K562 (cell line): ENCODE measurements at regions not wholly inside any gene's neighbourhood (a gene's known extent, or its start where the extent isn't known, plus 50 kb on each side); places are given as distances from the start of the nearest gene placed in this dataset.

ENCODE experiments used
- ATAC-seq: fragments of 200-7000 bp; cut with Tn5 transposase; 3 replicates; pipeline ENCODE4 v1.9.1; 2020; ENCODE audit warnings: moderate library complexity
- BruUV-seq: library from RNA; stranded (reverse); fragments of 400-500 nt; replicated peaks from 2 replicates; lab custom pipeline; 2021; lab: Mats Ljungman, UMichigan
- CTCF ChIA-PET: fragments of 300-600 bp; formaldehyde crosslinking; extraction: SDS; loops from one replicate; lab custom pipeline; 2021; ENCODE audit warnings: low intra/inter-chr PET ratio; lab: Yijun Ruan, JAX
- POLR2A ChIA-PET: fragments of 300-600, 350-650 bp; sonication (Branson Sonifier 250); formaldehyde crosslinking; extraction: SDS; loops from one replicate; lab custom pipeline; 2021; ENCODE audit warnings: antibody characterized with exemption, inconsistent platforms; lab: Yijun Ruan, JAX
- DNase-seq, 4 experiments: peaks; one replicate each; pipeline versions ENCODE4 v3.0.0 to v3.0.0-alpha.2; 2011 to 2018; ENCODE audit warnings: low spot score in 3 of 4, mixed read lengths in 3 of 4; ENCODE audit errors: extremely low read depth in 1 of 4
- FAIRE-seq: peaks from 2 replicates; lab custom pipeline; 2011; peaks lifted over from hg19 to GRCh38; lab: Jason Lieb, UNC
- H2AFZ ChIP-seq: 2 replicates; pipeline ENCODE4 v1.6.0; 2011; ENCODE audit warnings: low read depth, low read length, control low read depth, inconsistent platforms
- H3K27ac ChIP-seq: fragments of 200-600 bp; 3 replicates; pipeline ENCODE4 v1.8.0; 2011; ENCODE audit warnings: low read depth, mild to moderate bottlenecking, control low read depth, inconsistent platforms, low read length, moderate library complexity, mixed read lengths; ENCODE audit errors: extremely low read depth
- H3K27me3 ChIP-seq, 2 experiments: fragments of 300-600 bp in 1 of 2; 2 replicates in 1 of 2; 3 replicates in 1 of 2; pipeline versions ENCODE4 v1.6.0 to v1.8.0; 2011; ENCODE audit warnings: inconsistent platforms in 2 of 2, low read length in 2 of 2, mild to moderate bottlenecking in 1 of 2, mixed read lengths in 1 of 2, moderate library complexity in 1 of 2; ENCODE audit not compliant: control insufficient read depth in 2 of 2, insufficient read depth in 2 of 2
- H3K36me3 ChIP-seq: fragments of 300-600 bp; 3 replicates; pipeline ENCODE4 v1.8.0; 2011; ENCODE audit warnings: mild to moderate bottlenecking, low read length, inconsistent platforms; ENCODE audit not compliant: control insufficient read depth, insufficient read depth
- H3K4me1 ChIP-seq, 2 experiments: fragments of 200-600 bp in 1 of 2; replicated peaks in 1 of 2; 2 replicates in 1 of 2; 3 replicates in 1 of 2; pipeline versions ENCODE4 v1.5.1 to v1.8.0; 2011; ENCODE audit warnings: inconsistent platforms in 2 of 2, low read length in 2 of 2, mild to moderate bottlenecking in 1 of 2, mixed read lengths in 1 of 2, moderate library complexity in 1 of 2; ENCODE audit not compliant: control insufficient read depth in 2 of 2, insufficient read depth in 2 of 2
- H3K4me2 ChIP-seq: 2 replicates; pipeline ENCODE4 v1.6.1; 2011; ENCODE audit warnings: low read length, control low read depth, inconsistent platforms, mixed read lengths; ENCODE audit not compliant: insufficient read depth
- H3K4me3 ChIP-seq: fragments of 200-600 bp; sonication (generic), shearing (Covaris generic); 2 replicates; pipeline ENCODE4 v1.5.1; 2016; ENCODE audit warnings: control low read depth, inconsistent platforms
- H3K79me2 ChIP-seq: fragments of 200-600 bp; 3 replicates; pipeline ENCODE4 v1.8.0; 2011; ENCODE audit warnings: low read length, inconsistent platforms; ENCODE audit not compliant: control insufficient read depth, insufficient read depth
- H3K9ac ChIP-seq, 2 experiments: 2 replicates each; pipeline versions ENCODE4 v1.6.0 to v1.6.1; 2011; ENCODE audit warnings: low read depth in 2 of 2, low read length in 2 of 2, control low read depth in 1 of 2, inconsistent platforms in 1 of 2, mild to moderate bottlenecking in 1 of 2, mixed read lengths in 1 of 2; ENCODE audit not compliant: insufficient read depth in 1 of 2
- H3K9me1 ChIP-seq: one replicate; pipeline ENCODE4 v1.6.0; 2011; ENCODE audit warnings: inconsistent platforms, mild to moderate bottlenecking, low read length, moderate library complexity; ENCODE audit not compliant: control insufficient read depth, insufficient read depth
- H3K9me3 ChIP-seq: replicated peaks from 2 replicates; pipeline ENCODE4 v1.5.1; 2011; ENCODE audit warnings: low read depth, low read length, inconsistent platforms; ENCODE audit not compliant: control insufficient read depth, insufficient read depth
- H4K20me1 ChIP-seq: replicated peaks from 2 replicates; pipeline ENCODE4 v1.6.1; 2011; ENCODE audit warnings: low read length, inconsistent platforms, mixed read lengths; ENCODE audit not compliant: control insufficient read depth, insufficient read depth
- GTF2E2 ChIP-seq: fragments of 200-800 bp; sonication (Bioruptor generic); IDR thresholded peaks from 2 replicates; pipeline ENCODE4 v1.6.1; 2016; ENCODE audit warnings: missing genetic modification characterization, missing compliant biosample characterization
- HNRNPK ChIP-seq: fragments of 200-400 bp; formaldehyde crosslinking; IDR thresholded peaks from one replicate; pipeline ENCODE4 v1.6.1; 2018; ENCODE audit warnings: mild to moderate bottlenecking, low read depth, low read length; ENCODE audit not compliant: poor library complexity, severe bottlenecking
- NEUROD1 ChIP-seq: fragments of 150-350 bp; IDR thresholded peaks from 2 replicates; pipeline ENCODE4 v1.6.1; 2014; ENCODE audit warnings: borderline replicate concordance, low read length, low read depth; ENCODE audit not compliant: partially characterized antibody
- SMARCA4 ChIP-seq: fragments of 450-650 bp; IDR thresholded peaks from 2 replicates; pipeline ENCODE4 v1.6.1; 2016
- ZNF217 ChIP-seq: sonication (generic); formaldehyde crosslinking; IDR thresholded peaks from 2 replicates; pipeline ENCODE4 v1.8.0; 2022; ENCODE audit warnings: mild to moderate bottlenecking, missing genetic modification reagents
- WGBS: fragments of 100-300 bp; shearing (Covaris generic); methylation state at CpG from one replicate; pipeline ENCODE4 v1.1.6; 2016; ENCODE audit warnings: low coverage, mixed read lengths; ENCODE audit not compliant: insufficient coverage; ENCODE audit errors: missing lambda C conversion rate; 5-methylcytosine and 5-hydroxymethylcytosine counted together
- in situ Hi-C: fragments of 300-500 bp; cut with MboI; formaldehyde crosslinking; loops from 4 replicates; pipeline ENCODE4 v1.15.0; 2018; ENCODE audit warnings: inconsistent platforms, mixed read lengths
- intact Hi-C: fragments of 100-400 bp; cut with micrococcal nuclease; formaldehyde crosslinking; loops from 2 replicates; pipeline ENCODE4 v1.14.2; 2022
- TF ChIP-seq, protein P1 (sequence below): fragments of 450-650 bp; formaldehyde crosslinking; IDR thresholded peaks from 2 replicates; pipeline ENCODE4 v1.4.0; 2020; ENCODE audit warnings: mild to moderate bottlenecking, moderate library complexity

DNA sequence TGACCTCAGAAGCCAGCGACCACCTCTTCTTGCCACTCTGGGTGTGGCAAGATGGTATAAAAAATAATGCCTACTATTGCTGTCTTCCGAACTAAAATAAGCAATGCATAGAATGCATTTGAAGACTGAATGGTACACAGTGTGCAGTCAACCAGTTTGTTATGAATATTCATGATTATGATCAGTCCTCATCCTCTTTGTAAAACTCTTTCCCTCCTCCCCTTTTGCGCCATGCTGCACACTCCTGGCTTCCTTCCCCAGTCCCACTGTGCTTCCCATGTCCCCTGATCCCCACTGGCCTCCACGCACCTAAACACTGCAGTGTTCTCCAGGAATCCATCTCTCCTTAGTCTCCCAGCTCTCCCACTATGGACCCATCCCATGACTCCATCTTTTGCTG is 348.0 kb downstream of the SOX9 start:
- H2AFZ ChIP-seq, result no peak overlapping the region
- H3K4me3 ChIP-seq, result no peak overlapping the region
- H3K27ac ChIP-seq, result no peak overlapping the region
- H3K4me1 ChIP-seq, result no peaks in the 10 kb centered on the region
- no peaks in the 10 kb centered on the region for H3K36me3 ChIP-seq
- no peaks in the 10 kb centered on the region for H3K9me1 ChIP-seq
- WGBS, result 0% methylated on average over 4 of the region's 4 CpGs
- DNase-seq (no peak), FAIRE-seq (no peak), ATAC-seq (no peak)
- no peak overlapping the region for H3K9ac ChIP-seq
- H3K9me3 ChIP-seq, result no peaks in the 10 kb centered on the region
- intact Hi-C loops, result no loop called here
- no peaks in the 10 kb centered on the region for H4K20me1 ChIP-seq
- in situ Hi-C loops, result no loop called here
- ChIA-PET CTCF (no interaction called here), POLR2A (no interaction called here)
- no peak overlapping the region for H3K4me2 ChIP-seq
- no TSS peak for BruUV-seq
- H3K79me2 ChIP-seq, result no peaks in the 10 kb centered on the region
- peaks cover 0 to 19% of the 10 kb centered on the region in 2 experiments; a peak in 1 of 5 replicates for H3K27me3 ChIP-seq
- no peak for TF ChIP-seq SMARCA4
- TF ChIP-seq GTF2E2 (tag), result no peak
- TF ChIP-seq NEUROD1, result no peak
- TF ChIP-seq ZNF217 (CRISPR knock-in tag), result no peak
- TF ChIP-seq, protein P1, sequence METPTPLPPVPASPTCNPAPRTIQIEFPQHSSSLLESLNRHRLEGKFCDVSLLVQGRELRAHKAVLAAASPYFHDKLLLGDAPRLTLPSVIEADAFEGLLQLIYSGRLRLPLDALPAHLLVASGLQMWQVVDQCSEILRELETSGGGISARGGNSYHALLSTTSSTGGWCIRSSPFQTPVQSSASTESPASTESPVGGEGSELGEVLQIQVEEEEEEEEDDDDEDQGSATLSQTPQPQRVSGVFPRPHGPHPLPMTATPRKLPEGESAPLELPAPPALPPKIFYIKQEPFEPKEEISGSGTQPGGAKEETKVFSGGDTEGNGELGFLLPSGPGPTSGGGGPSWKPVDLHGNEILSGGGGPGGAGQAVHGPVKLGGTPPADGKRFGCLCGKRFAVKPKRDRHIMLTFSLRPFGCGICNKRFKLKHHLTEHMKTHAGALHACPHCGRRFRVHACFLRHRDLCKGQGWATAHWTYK (CRISPR knock-in tag), result no peak
- no peak for TF ChIP-seq HNRNPK
